Brain microvascular endothelial cell (primary cell): ENCODE measurements at regions not wholly inside any gene's neighbourhood (a gene's known extent, or its start where the extent isn't known, plus 50 kb on each side); places are given as distances from the start of the nearest gene placed in this dataset.

Experiments
- DNase-seq: peaks from one replicate; pipeline ENCODE4 v3.0.0-alpha.2; 2020
- H3K27ac ChIP-seq: fragments of 250-450 bp; sonication (Bioruptor Pico); 2 replicates; pipeline ENCODE4 v1.5.1; 2020; ENCODE audit warnings: mild to moderate bottlenecking, moderate library complexity
- H3K27me3 ChIP-seq: fragments of 250-450 bp; sonication (Bioruptor Pico); replicated peaks from 2 replicates; pipeline ENCODE4 v1.5.1; 2020; ENCODE audit warnings: mild to moderate bottlenecking
- H3K36me3 ChIP-seq: fragments of 250-450 bp; sonication (Bioruptor Pico); replicated peaks from 2 replicates; pipeline ENCODE4 v1.5.1; 2020; ENCODE audit warnings: mild to moderate bottlenecking
- H3K4me3 ChIP-seq: 2 replicates; pipeline ENCODE4 v1.5.1; 2011; ENCODE audit warnings: low read depth, mild to moderate bottlenecking, control low read depth, low read length, moderate library complexity
- in situ Hi-C: cut with HindIII; loops from 2 replicates; pipeline ENCODE4 v1.10.0; 2017; ENCODE audit warnings: low sequenced_read_pairs, low pct_ligation_motif_present
- TF ChIP-seq, protein P1 (sequence below): IDR thresholded peaks from 2 replicates; pipeline ENCODE4 v1.5.1; 2011; ENCODE audit warnings: low read depth, mild to moderate bottlenecking, moderate library complexity, low read length, control low read depth, inconsistent platforms; ENCODE audit errors: missing control alignments

DNA sequence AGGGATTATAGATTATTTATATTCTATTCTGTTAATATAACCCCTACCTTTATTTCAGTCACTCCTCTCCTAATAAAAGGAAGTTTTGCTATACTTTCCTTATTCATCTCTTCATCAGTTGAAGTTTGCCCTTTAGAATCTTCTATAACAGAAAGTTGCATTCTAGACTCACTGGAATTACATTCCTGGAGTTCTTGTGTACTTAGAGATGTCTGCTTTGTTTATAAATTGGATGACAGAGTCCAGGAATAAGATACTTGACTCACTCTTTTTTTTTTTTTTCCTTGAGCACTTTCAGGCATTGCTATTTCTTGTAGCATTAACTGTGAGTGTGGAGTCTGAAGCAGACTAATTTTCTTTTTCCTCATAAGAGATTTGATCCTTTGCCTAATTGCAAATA is 640.8 kb downstream of the XPNPEP1 start:
- no peaks in the 10 kb centered on the region for H3K27me3 ChIP-seq
- no peak overlapping the region for H3K27ac ChIP-seq
- DNase-seq = no peak
- in situ Hi-C loops = no loop called here
- H3K36me3 ChIP-seq = no peaks in the 10 kb centered on the region
- no peak overlapping the region for H3K4me3 ChIP-seq
- TF ChIP-seq, protein P1, sequence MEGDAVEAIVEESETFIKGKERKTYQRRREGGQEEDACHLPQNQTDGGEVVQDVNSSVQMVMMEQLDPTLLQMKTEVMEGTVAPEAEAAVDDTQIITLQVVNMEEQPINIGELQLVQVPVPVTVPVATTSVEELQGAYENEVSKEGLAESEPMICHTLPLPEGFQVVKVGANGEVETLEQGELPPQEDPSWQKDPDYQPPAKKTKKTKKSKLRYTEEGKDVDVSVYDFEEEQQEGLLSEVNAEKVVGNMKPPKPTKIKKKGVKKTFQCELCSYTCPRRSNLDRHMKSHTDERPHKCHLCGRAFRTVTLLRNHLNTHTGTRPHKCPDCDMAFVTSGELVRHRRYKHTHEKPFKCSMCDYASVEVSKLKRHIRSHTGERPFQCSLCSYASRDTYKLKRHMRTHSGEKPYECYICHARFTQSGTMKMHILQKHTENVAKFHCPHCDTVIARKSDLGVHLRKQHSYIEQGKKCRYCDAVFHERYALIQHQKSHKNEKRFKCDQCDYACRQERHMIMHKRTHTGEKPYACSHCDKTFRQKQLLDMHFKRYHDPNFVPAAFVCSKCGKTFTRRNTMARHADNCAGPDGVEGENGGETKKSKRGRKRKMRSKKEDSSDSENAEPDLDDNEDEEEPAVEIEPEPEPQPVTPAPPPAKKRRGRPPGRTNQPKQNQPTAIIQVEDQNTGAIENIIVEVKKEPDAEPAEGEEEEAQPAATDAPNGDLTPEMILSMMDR = no peak

DNA sequence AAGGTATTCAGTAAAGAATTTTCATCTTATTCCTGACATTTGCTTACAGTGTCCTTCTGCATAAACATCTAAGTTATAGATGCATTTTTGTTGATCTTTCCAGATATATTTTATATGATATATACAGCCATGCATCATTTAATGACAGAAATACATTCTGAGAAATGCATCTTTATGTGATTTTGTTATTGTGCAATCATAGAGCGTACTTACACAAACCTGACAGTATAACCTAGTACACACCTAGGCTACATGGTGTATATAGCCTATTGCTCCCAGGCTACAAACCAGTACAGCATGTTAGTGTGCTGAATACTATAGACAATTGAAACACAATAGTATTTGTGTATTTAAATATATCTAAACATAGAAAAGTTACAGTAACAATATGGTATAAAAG is 642.0 kb downstream of the XPNPEP1 start:
- DNase-seq = no peak
- Histone ChIP-seq H3K36me3 (no peaks in the 10 kb centered on the region), H3K4me3 (no peak overlapping the region), H3K27me3 (no peaks in the 10 kb centered on the region), H3K27ac (no peak overlapping the region)
- TF ChIP-seq, protein P1 = no peak
- in situ Hi-C loops = no loop called here

DNA sequence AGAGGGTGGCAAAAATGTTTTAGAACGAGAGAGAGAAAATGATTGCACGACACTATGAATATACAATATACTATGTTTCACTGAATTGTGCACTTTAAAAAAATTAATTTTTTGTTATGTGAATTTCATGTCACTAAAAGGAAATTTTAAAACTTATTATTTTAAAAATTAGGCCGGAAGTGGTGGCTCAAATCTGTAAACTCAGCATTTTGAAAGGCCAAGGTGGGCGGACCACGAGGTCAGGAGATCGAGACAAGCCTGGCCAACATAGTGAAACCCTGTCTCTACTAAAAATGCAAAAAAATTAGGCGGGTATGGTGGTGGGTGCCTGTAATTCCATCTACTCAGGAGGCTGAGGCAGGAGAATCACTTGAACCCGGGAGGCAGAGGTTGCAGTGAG is 642.5 kb downstream of the XPNPEP1 start:
- in situ Hi-C loops = no loop called here
- TF ChIP-seq, protein P1 = no peak
- H3K36me3 ChIP-seq = no peaks in the 10 kb centered on the region

DNA sequence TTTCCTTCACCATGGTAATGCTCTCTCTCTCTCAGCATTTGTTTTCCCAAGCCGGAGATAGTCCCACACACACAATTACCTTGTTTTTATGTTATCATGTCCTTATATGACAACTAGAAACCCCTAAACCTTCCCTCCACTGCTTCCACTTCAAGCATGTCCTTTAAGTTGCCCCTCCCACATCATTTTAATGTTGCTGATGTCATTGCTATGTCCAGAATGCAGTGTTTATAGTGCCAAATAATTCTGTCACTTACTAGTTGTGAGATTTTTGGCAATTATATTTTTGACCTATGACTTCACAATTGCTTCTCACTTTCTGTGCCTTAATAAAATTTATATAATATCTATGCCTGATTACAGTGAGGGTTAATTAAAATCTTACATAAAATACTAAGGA is 645.9 kb downstream of the XPNPEP1 start:
- no peaks in the 10 kb centered on the region for H3K27me3 ChIP-seq
- DNase-seq = no peak
- no peaks in the 10 kb centered on the region for H3K36me3 ChIP-seq
- no peak overlapping the region for H3K27ac ChIP-seq
- in situ Hi-C loops = no loop called here
- no peak overlapping the region for H3K4me3 ChIP-seq
- TF ChIP-seq, protein P1 = no peak

More for the DNA sequence above, 642.5 kb downstream of the XPNPEP1 start:
- no peak overlapping the region for H3K4me3 ChIP-seq
- H3K27me3 ChIP-seq = no peaks in the 10 kb centered on the region
- no peak for DNase-seq
- no peak overlapping the region for H3K27ac ChIP-seq

DNA sequence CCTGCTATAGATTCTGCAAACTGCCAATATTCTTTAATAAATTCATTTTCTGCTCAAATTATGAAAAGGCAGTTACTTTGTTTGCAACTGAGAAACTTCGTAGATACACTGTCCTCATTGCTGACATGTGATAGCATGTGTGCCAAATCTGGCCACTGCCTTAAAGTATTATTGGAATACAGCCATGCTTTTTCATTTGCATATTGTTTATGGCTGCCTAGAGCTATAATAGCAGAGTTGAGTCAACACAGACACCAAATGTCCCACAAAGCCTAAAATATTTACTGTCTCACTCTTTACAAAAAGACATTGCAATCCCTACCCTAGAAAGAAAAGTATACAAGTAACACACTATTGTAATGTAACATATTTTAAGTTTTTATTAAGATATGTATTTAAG is 647.4 kb downstream of the XPNPEP1 start:
- in situ Hi-C loops = no loop called here
- Histone ChIP-seq H3K27ac (no peak overlapping the region), H3K27me3 (no peaks in the 10 kb centered on the region), H3K4me3 (no peak overlapping the region), H3K36me3 (no peaks in the 10 kb centered on the region)
- TF ChIP-seq, protein P1 = no peak
- DNase-seq = no peak

DNA sequence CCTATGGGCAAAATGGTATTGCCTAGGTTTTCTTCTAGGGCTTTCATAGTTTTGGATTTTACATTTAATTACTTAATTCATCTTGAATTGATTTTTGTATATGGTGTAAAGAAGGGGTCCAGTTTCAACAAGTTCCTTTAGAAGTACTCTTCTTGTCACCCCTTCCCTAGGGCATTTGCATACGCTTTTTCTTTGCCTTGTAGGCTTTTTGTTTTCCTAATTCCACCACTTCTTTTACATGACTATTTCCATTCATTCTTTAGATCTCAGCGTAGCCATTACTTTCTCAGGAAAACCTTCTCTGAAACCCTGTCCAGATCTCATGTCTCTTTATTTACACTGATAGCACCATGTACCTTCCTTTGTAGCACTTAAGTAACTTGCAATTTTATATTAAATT is 648.6 kb downstream of the XPNPEP1 start:
- no peak for DNase-seq
- TF ChIP-seq, protein P1 = no peak
- in situ Hi-C loops = no loop called here

More for the DNA sequence above, 648.6 kb downstream of the XPNPEP1 start:
- Histone ChIP-seq H3K36me3 (no peaks in the 10 kb centered on the region), H3K27ac (no peak overlapping the region), H3K4me3 (no peak overlapping the region), H3K27me3 (no peaks in the 10 kb centered on the region)
